ENCODE measurements at regions not wholly inside any gene's neighbourhood (a gene's known extent, or its start where the extent isn't known, plus 50 kb on each side); places are given as distances from the start of the nearest gene placed in this dataset.

- no peaks in the 10 kb centered on the region for H3K27me3 ChIP-seq
- no peak for DNase-seq
- H3K27ac ChIP-seq: no peak overlapping the region
- WGBS, 2 donors: 92 to 96% methylated on average over 5 of the region's 5 CpGs
- H3K9me3 ChIP-seq: no peaks in the 10 kb centered on the region
- H3K4me1 ChIP-seq: no peaks in the 10 kb centered on the region
- H3K4me3 ChIP-seq: no peak overlapping the region
- intact Hi-C loops (cut with DNase I; ENCODE audit: low total_unique reads): no loop called here
- no peak for TF ChIP-seq POLR2A (IDR thresholded peaks at IDR 0.05)
- TF ChIP-seq CTCF (IDR thresholded peaks at IDR 0.05): no peak
- no peaks in the 10 kb centered on the region for H3K36me3 ChIP-seq (ENCODE audit: low read depth, missing control alignments)
These were observed 64.6 kb upstream of the ESX1 start for GRCh38 chrX:104319346-104319745.

- H3K36me3 ChIP-seq (ENCODE audit: low read depth, missing control alignments): no peaks in the 10 kb centered on the region
- TF ChIP-seq POLR2A (IDR thresholded peaks at IDR 0.05) (no peak), CTCF (IDR thresholded peaks at IDR 0.05) (no peak)
- no peaks in the 10 kb centered on the region for H3K9me3 ChIP-seq
- no peak overlapping the region for H3K4me3 ChIP-seq
- 75 to 78% methylated on average over 4 of the region's 4 CpGs for WGBS, 2 donors
- H3K27ac ChIP-seq: no peak overlapping the region
- no peaks in the 10 kb centered on the region for H3K27me3 ChIP-seq
- DNase-seq: no peak
- intact Hi-C loops (cut with DNase I; ENCODE audit: low total_unique reads): no loop called here
- no peaks in the 10 kb centered on the region for H3K4me1 ChIP-seq
These were observed 63.7 kb upstream of the ESX1 start for GRCh38 chrX:104318330-104319009.

- intact Hi-C loops (cut with DNase I; ENCODE audit: low total_unique reads): no loop called here
- TF ChIP-seq POLR2A (IDR thresholded peaks at IDR 0.05) (no peak), CTCF (IDR thresholded peaks at IDR 0.05) (no peak)
- Histone ChIP-seq H3K27me3 (no peaks in the 10 kb centered on the region), H3K4me3 (no peak overlapping the region), H3K27ac (no peak overlapping the region), H3K9me3 (no peaks in the 10 kb centered on the region), H3K36me3 (ENCODE audit: low read depth, missing control alignments) (no peaks in the 10 kb centered on the region), H3K4me1 (no peaks in the 10 kb centered on the region)
- DNase-seq: no peak
- WGBS, 2 donors: 72 to 73% methylated on average over 2 to 3 of the region's 3 CpGs
These were observed 62.0 kb upstream of the ESX1 start for GRCh38 chrX:104316739-104317138.

- intact Hi-C loops (cut with DNase I; ENCODE audit: low total_unique reads): no loop called here
- no peak for DNase-seq
These were observed 60.8 kb upstream of the ESX1 start for GRCh38 chrX:104315555-104315954.

More at GRCh38 chrX:104315555-104315954, 60.8 kb upstream of the ESX1 start:
- H3K4me1 ChIP-seq: no peaks in the 10 kb centered on the region
- no peaks in the 10 kb centered on the region for H3K36me3 ChIP-seq (ENCODE audit: low read depth, missing control alignments)
- H3K4me3 ChIP-seq: no peak overlapping the region
- WGBS, 2 donors: 85 to 86% methylated on average over 3 of the region's 3 CpGs
- no peaks in the 10 kb centered on the region for H3K9me3 ChIP-seq
- no peak overlapping the region for H3K27ac ChIP-seq
- no peaks in the 10 kb centered on the region for H3K27me3 ChIP-seq
- TF ChIP-seq POLR2A (IDR thresholded peaks at IDR 0.05): no peak
- TF ChIP-seq CTCF (IDR thresholded peaks at IDR 0.05): no peak

All from testis (tissue), 2 donors.